HCT116 (cell line): ENCODE measurements at regions not wholly inside any gene's neighbourhood (a gene's known extent, or its start where the extent isn't known, plus 50 kb on each side); places are given as distances from the start of the nearest gene placed in this dataset.

Source experiments
- ATAC-seq: fragments of 200-7000 bp; cut with Tn5 transposase; 2 replicates; pipeline ENCODE4 v1.9.1; 2020; ENCODE audit warnings: mild to moderate bottlenecking, moderate library complexity
- BruUV-seq: library from RNA; stranded (reverse); fragments of 400-500 nt; replicated peaks from 2 replicates; lab custom pipeline; 2021; lab: Mats Ljungman, UMichigan
- CTCF ChIA-PET: fragments of 300-600 bp; sonication (Branson Sonifier 250); formaldehyde crosslinking; loops from one replicate; lab custom pipeline; 2021; ENCODE audit warnings: antibody characterized with exemption; lab: Charles Lee
- POLR2A ChIA-PET: fragments of 300-600, 350-600 bp; sonication (Branson Sonifier 250); formaldehyde crosslinking; loops from one replicate; lab custom pipeline; 2021; ENCODE audit warnings: antibody characterized with exemption; lab: Charles Lee
- RAD21 ChIA-PET, 2 experiments: fragments of 300-600 bp; sonication (Branson Sonifier 250); formaldehyde crosslinking; loops; one replicate each; lab custom pipeline; 2023; ENCODE audit warnings: low total read pairs in 2 of 2; ENCODE audit not compliant: uncharacterized antibody in 2 of 2, unreplicated experiment in 2 of 2, low non-redundant PET in 1 of 2; lab: Charles Lee
- DNase-seq: peaks from one replicate; pipeline ENCODE4 v3.0.0-alpha.2; 2010; ENCODE audit warnings: low read depth, low spot score
- H2AFZ ChIP-seq: fragments of 200-600 bp; shearing (Covaris generic), sonication (generic); 2 replicates; pipeline ENCODE4 v1.6.1; 2017; ENCODE audit warnings: low read depth, mixed run types, mixed read lengths, antibody characterized with exemption, low read length; ENCODE audit not compliant: poor library complexity, severe bottlenecking
- H3K27ac ChIP-seq: 2 replicates; pipeline ENCODE4 v1.5.1; 2012; ENCODE audit warnings: low read depth, low read length
- H3K27me3 ChIP-seq: fragments of 200-600 bp; sonication (generic); 2 replicates; pipeline ENCODE4 v1.6.1; 2016; ENCODE audit warnings: mixed run types, low read length, mixed read lengths; ENCODE audit not compliant: insufficient read depth
- H3K36me3 ChIP-seq, 2 experiments: fragments of 200-500 bp in 1 of 2; fragments of 200-600 bp in 1 of 2; sonication (Bioruptor generic) in 1 of 2; sonication (generic) in 1 of 2; 2 replicates each; pipeline versions ENCODE4 v1.5.1 to v1.6.1; 2014 to 2016; ENCODE audit warnings: low read length in 2 of 2, inconsistent platforms in 1 of 2, mixed read lengths in 1 of 2, mixed run types in 1 of 2; ENCODE audit not compliant: insufficient read depth in 2 of 2, control insufficient read depth in 1 of 2
- H3K4me1 ChIP-seq, 2 experiments: fragments of 200-600 bp in 1 of 2; sonication (generic) in 1 of 2; 2 replicates each; pipeline versions ENCODE4 v1.5.1 to v1.6.1; 2012 to 2017; ENCODE audit warnings: low read length in 2 of 2, inconsistent platforms in 1 of 2, mild to moderate bottlenecking in 1 of 2, mixed read lengths in 1 of 2, mixed run types in 1 of 2, moderate library complexity in 1 of 2; ENCODE audit not compliant: insufficient read depth in 2 of 2, control insufficient read depth in 1 of 2
- H3K4me2 ChIP-seq: fragments of 200-600 bp; sonication (generic); 2 replicates; pipeline ENCODE4 v1.6.1; 2017; ENCODE audit warnings: mixed run types, low read length, mixed read lengths
- H3K4me3 ChIP-seq, 2 experiments: fragments of 200-600 bp in 1 of 2; sonication (generic) in 1 of 2; replicated peaks in 1 of 2; 2 replicates each; pipeline ENCODE4 v1.5.1; 2011 to 2016; ENCODE audit warnings: low read length in 2 of 2, control low read depth in 1 of 2, low read depth in 1 of 2, mild to moderate bottlenecking in 1 of 2, mixed read lengths in 1 of 2, mixed run types in 1 of 2
- H3K79me2 ChIP-seq: fragments of 200-600 bp; sonication (generic); 2 replicates; pipeline ENCODE4 v1.6.1; 2017; ENCODE audit warnings: mild to moderate bottlenecking, mixed run types, low read length, moderate library complexity, mixed read lengths; ENCODE audit not compliant: insufficient read depth
- H3K9ac ChIP-seq: fragments of 200-600 bp; sonication (generic); 2 replicates; pipeline ENCODE4 v1.6.1; 2016; ENCODE audit warnings: low read length, mixed read lengths
- H3K9me2 ChIP-seq: fragments of 200-600 bp; sonication (generic), shearing (Covaris generic); 2 replicates; pipeline ENCODE4 v1.6.1; 2017; ENCODE audit warnings: mixed run types, mild to moderate bottlenecking, moderate library complexity; ENCODE audit not compliant: insufficient read depth
- H3K9me3 ChIP-seq, 2 experiments: fragments of 200-500 bp in 1 of 2; fragments of 200-600 bp in 1 of 2; sonication (Bioruptor generic) in 1 of 2; sonication (generic) in 1 of 2; 2 replicates each; pipeline ENCODE4 v1.6.1; 2014 to 2017; ENCODE audit warnings: low read length in 2 of 2, mixed read lengths in 2 of 2, inconsistent platforms in 1 of 2, low read depth in 1 of 2, mild to moderate bottlenecking in 1 of 2, mixed run types in 1 of 2, moderate library complexity in 1 of 2; ENCODE audit not compliant: control insufficient read depth in 1 of 2, insufficient read depth in 1 of 2
- H4K20me1 ChIP-seq: fragments of 200-600 bp; sonication (generic), shearing (Covaris generic); 2 replicates; pipeline ENCODE4 v1.6.1; 2017; ENCODE audit warnings: mixed run types, mild to moderate bottlenecking, moderate library complexity; ENCODE audit not compliant: insufficient read depth
- ATF3 ChIP-seq: IDR thresholded peaks from 2 replicates; pipeline ENCODE4 v1.6.1; 2012
- CEBPB ChIP-seq: IDR thresholded peaks from 2 replicates; pipeline ENCODE4 v1.6.1; 2012; ENCODE audit warnings: low read depth
- CTCF ChIP-seq, 3 experiments: fragments of 200-600 bp in 1 of 3; sonication (generic) in 1 of 3; IDR thresholded peaks in 2 of 3; conservative IDR thresholded peaks in 1 of 3; 2 replicates each; pipeline ENCODE4 v1.5.1; 2012 to 2017; ENCODE audit warnings: low read depth in 2 of 3, low read length in 2 of 3, antibody characterized with exemption in 1 of 3, borderline replicate concordance in 1 of 3, control low read depth in 1 of 3, mild to moderate bottlenecking in 1 of 3, mixed read lengths in 1 of 3, mixed run types in 1 of 3, moderate library complexity in 1 of 3; ENCODE audit not compliant: insufficient read depth in 1 of 3
- EGR1 ChIP-seq: IDR thresholded peaks from 2 replicates; pipeline ENCODE4 v1.6.1; 2012; ENCODE audit warnings: low read depth
- ELF1 ChIP-seq: IDR thresholded peaks from 2 replicates; pipeline ENCODE4 v1.6.1; 2012; ENCODE audit warnings: low read depth, borderline replicate concordance
- EZH2phosphoT487 ChIP-seq: fragments of 200-600 bp; IDR thresholded peaks from 2 replicates; pipeline ENCODE4 v1.6.1; 2018; ENCODE audit warnings: antibody characterized with exemption, borderline replicate concordance
- FOSL1 ChIP-seq: IDR thresholded peaks from 2 replicates; pipeline ENCODE4 v1.6.1; 2012; ENCODE audit warnings: low read depth
- JUND ChIP-seq: IDR thresholded peaks from 2 replicates; pipeline ENCODE4 v1.6.1; 2012
- POLR2A ChIP-seq: IDR thresholded peaks from 2 replicates; pipeline ENCODE4 v1.7.0; 2011; ENCODE audit warnings: borderline replicate concordance; ENCODE audit not compliant: insufficient read depth, insufficient read length; ENCODE audit errors: extremely low read depth
- RAD21 ChIP-seq: IDR thresholded peaks from 2 replicates; pipeline ENCODE4 v1.6.1; 2012; ENCODE audit warnings: low read depth, mild to moderate bottlenecking
- REST ChIP-seq: IDR thresholded peaks from 2 replicates; pipeline ENCODE4 v1.6.1; 2012; ENCODE audit warnings: low read depth
- SIN3A ChIP-seq: IDR thresholded peaks from 2 replicates; pipeline ENCODE4 v1.6.1; 2012; ENCODE audit warnings: low read depth
- SP1 ChIP-seq: IDR thresholded peaks from 2 replicates; pipeline ENCODE4 v1.6.1; 2012; ENCODE audit warnings: low read depth
- SRF ChIP-seq: IDR thresholded peaks from 2 replicates; pipeline ENCODE4 v1.6.1; 2012; ENCODE audit warnings: low read depth
- TCF7L2 ChIP-seq: IDR thresholded peaks from 2 replicates; pipeline ENCODE4 v1.7.0; 2011; ENCODE audit warnings: borderline replicate concordance, inconsistent platforms; ENCODE audit not compliant: insufficient read depth, insufficient read length; ENCODE audit errors: extremely low read depth
- YY1 ChIP-seq: IDR thresholded peaks from 2 replicates; pipeline ENCODE4 v1.6.1; 2011; ENCODE audit warnings: low read length, low read depth, moderate library complexity, mild to moderate bottlenecking; ENCODE audit not compliant: insufficient replicate concordance; ENCODE audit errors: extremely low read depth
- ZBTB33 ChIP-seq: IDR thresholded peaks from 2 replicates; pipeline ENCODE4 v1.6.1; 2011; ENCODE audit warnings: mild to moderate bottlenecking, low read length, moderate library complexity; ENCODE audit not compliant: insufficient replicate concordance; ENCODE audit errors: extremely low read depth
- ZFX ChIP-seq: fragments of 450-650 bp; IDR thresholded peaks from 2 replicates; pipeline ENCODE4 v1.6.1; 2017
- ZNF274 ChIP-seq: fragments of 200-500 bp; sonication (Bioruptor generic); IDR thresholded peaks from 2 replicates; pipeline ENCODE4 v1.6.1; 2014; ENCODE audit warnings: mild to moderate bottlenecking, low read depth, low read length, inconsistent platforms
- intact Hi-C: fragments of 100-400 bp; cut with micrococcal nuclease; formaldehyde crosslinking; loops from 2 replicates; pipeline ENCODE4 v1.10.0; 2022

- Histone ChIP-seq H3K9me2 (no peaks in the 10 kb centered on the region), H3K4me2 (no peak overlapping the region), H3K9ac (no peak overlapping the region), H4K20me1 (no peaks in the 10 kb centered on the region), H3K4me3 (no peak overlapping the region), H3K27me3 (no peaks in the 10 kb centered on the region), H3K27ac (no peak overlapping the region), H3K36me3 (no peaks in the 10 kb centered on the region), H3K4me1 (no peaks in the 10 kb centered on the region), H3K79me2 (no peaks in the 10 kb centered on the region), H3K9me3 (no peaks in the 10 kb centered on the region), H2AFZ (no peak overlapping the region)
- ATAC-seq: no peak
- no TSS peak for BruUV-seq
- ChIA-PET CTCF (no interaction called here), POLR2A (no interaction called here), RAD21 (no interaction called here)
- no peak for DNase-seq
- no peak for TF ChIP-seq EGR1
- no peak for TF ChIP-seq ZNF274
- TF ChIP-seq TCF7L2: no peak
- TF ChIP-seq ZBTB33: no peak
- TF ChIP-seq FOSL1: no peak
- TF ChIP-seq CTCF (IDR thresholded peaks at IDR 0.05 in 2 of 3, conservative IDR thresholded peaks at IDR 0.05 in 1 of 3; ENCODE audit: borderline replicate concordance in 1 of 3, insufficient read depth in 1 of 3, low read depth in 2 of 3, low read length in 2 of 3): no peak
- TF ChIP-seq ELF1: no peak
- TF ChIP-seq SIN3A: no peak
- TF ChIP-seq SP1: no peak
- TF ChIP-seq CEBPB: no peak
- no peak for TF ChIP-seq JUND
- no peak for TF ChIP-seq ATF3
- no peak for TF ChIP-seq ZFX
- TF ChIP-seq POLR2A: no peak
- TF ChIP-seq RAD21: no peak
- TF ChIP-seq REST: no peak
- no peak for TF ChIP-seq EZH2phosphoT487
- TF ChIP-seq YY1: no peak
- TF ChIP-seq SRF: no peak
- intact Hi-C loops: no loop called here
Observed at GRCh38 chr12:18898470-18898869, 160.6 kb downstream of the CAPZA3 start.
